ENCODE measurements at regions not wholly inside any gene's neighbourhood (a gene's known extent, or its start where the extent isn't known, plus 50 kb on each side); places are given as distances from the start of the nearest gene placed in this dataset.

GRCh38 chr13:62278271-62278670 is 862.6 kb upstream of the PCDH20 start:
- no peak for DNase-seq
- no peak for ATAC-seq

GRCh38 chr13:62251734-62252133 is 836.1 kb upstream of the PCDH20 start:
- no peaks in the 10 kb centered on the region for H3K36me3 ChIP-seq (ENCODE audit: insufficient read depth in 1 of 2, low read depth in 1 of 2)
- peaks cover 4% of the 10 kb centered on the region for H3K9me3 ChIP-seq
- DNase-seq: no peak
- no peaks in the 10 kb centered on the region for H3K27me3 ChIP-seq (ENCODE audit: insufficient read depth in 3 of 3, low read length in 2 of 3)
- no peak overlapping the region for H3K4me3 ChIP-seq
- no peaks in the 10 kb centered on the region for H3K4me1 ChIP-seq
- 93 to 96% (median 94%) methylated on average over 2 of the region's 2 CpGs for WGBS, 3 donors
- no peak overlapping the region for H3K27ac ChIP-seq
- intact Hi-C loops (cut with DNase I): no loop called here
- no peak for ATAC-seq
- TF ChIP-seq, protein P1, sequence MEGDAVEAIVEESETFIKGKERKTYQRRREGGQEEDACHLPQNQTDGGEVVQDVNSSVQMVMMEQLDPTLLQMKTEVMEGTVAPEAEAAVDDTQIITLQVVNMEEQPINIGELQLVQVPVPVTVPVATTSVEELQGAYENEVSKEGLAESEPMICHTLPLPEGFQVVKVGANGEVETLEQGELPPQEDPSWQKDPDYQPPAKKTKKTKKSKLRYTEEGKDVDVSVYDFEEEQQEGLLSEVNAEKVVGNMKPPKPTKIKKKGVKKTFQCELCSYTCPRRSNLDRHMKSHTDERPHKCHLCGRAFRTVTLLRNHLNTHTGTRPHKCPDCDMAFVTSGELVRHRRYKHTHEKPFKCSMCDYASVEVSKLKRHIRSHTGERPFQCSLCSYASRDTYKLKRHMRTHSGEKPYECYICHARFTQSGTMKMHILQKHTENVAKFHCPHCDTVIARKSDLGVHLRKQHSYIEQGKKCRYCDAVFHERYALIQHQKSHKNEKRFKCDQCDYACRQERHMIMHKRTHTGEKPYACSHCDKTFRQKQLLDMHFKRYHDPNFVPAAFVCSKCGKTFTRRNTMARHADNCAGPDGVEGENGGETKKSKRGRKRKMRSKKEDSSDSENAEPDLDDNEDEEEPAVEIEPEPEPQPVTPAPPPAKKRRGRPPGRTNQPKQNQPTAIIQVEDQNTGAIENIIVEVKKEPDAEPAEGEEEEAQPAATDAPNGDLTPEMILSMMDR (IDR thresholded peaks at IDR 0.05): no peak

More at GRCh38 chr13:62278271-62278670, 862.6 kb upstream of the PCDH20 start:
- Histone ChIP-seq H3K27ac (no peak overlapping the region), H3K4me1 (no peaks in the 10 kb centered on the region), H3K36me3 (ENCODE audit: insufficient read depth in 1 of 2, low read depth in 1 of 2) (no peaks in the 10 kb centered on the region), H3K9me3 (no peaks in the 10 kb centered on the region), H3K4me3 (no peak overlapping the region), H3K27me3 (ENCODE audit: insufficient read depth in 3 of 3, low read length in 2 of 3) (no peaks in the 10 kb centered on the region)
- intact Hi-C loops (cut with DNase I): no loop called here
- TF ChIP-seq, protein P1 (IDR thresholded peaks at IDR 0.05): no peak

DNA sequence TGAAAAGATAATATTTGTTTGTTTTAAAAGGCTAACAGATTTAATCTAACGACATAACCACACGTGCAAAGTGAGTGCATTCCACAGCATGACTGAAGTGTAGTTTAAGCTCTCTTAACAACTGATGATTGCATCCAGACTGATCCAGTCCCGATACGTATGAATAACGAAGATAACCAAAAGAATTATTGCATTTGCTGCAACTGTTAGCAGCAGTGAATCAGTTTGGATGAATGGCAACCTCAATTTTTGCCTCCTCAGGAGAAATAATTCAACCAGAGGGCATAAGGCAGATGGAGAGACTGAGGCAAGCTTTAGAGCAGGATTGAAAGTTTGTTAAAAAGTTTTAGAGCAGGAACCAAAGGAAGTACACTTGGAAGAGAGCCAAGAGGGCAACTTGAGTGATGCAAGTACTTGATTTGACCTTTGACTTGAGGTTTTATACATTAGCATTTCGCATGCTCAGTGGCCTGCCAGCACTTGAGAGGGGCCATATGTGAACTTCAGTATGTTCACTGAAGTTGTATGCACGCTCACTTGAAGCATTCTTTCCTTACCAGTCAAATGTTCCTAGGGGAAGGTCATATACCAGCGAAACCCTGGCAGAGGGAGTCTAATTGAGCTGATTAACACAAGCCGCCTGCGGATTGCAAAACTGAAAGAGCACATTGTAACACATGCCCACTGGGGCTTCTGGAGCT is 835.0 kb upstream of the PCDH20 start:
- TF ChIP-seq, protein P1 (IDR thresholded peaks at IDR 0.05): no peak
- H3K4me3 ChIP-seq: no peak overlapping the region
- H3K9me3 ChIP-seq: peaks cover 4% of the 10 kb centered on the region
- 63 to 66% (median 65%) methylated on average over 10 of the region's 10 CpGs for WGBS, 3 donors
- DNase-seq (no peak), ATAC-seq (no peak)
- H3K27ac ChIP-seq: no peak overlapping the region
- no peaks in the 10 kb centered on the region for H3K4me1 ChIP-seq
- no peaks in the 10 kb centered on the region for H3K36me3 ChIP-seq (ENCODE audit: insufficient read depth in 1 of 2, low read depth in 1 of 2)
- H3K27me3 ChIP-seq (ENCODE audit: insufficient read depth in 3 of 3, low read length in 2 of 3): no peaks in the 10 kb centered on the region
- intact Hi-C loops (cut with DNase I): no loop called here

DNA sequence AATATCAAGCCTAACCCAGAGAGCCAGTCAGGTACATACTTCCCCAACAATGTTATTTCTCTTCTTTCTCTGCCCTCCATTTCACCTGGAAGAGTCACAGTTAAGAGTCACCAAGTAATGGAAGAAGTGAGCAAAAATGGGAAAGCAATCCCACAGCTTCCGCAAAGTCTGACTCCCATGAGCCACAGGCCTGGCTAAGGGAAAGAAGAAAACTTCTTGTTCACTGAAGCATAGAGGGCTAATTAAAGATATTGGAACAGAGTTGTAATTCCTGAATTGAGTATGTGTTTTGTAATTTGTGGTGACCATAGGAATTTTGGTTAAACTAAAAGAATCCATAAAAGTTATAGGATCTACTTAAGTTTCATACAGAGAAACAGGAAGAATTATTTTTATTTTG is 830.9 kb upstream of the PCDH20 start:
- Histone ChIP-seq H3K36me3 (ENCODE audit: insufficient read depth in 1 of 2, low read depth in 1 of 2) (no peaks in the 10 kb centered on the region), H3K9me3 (peaks cover 2% of the 10 kb centered on the region), H3K27me3 (ENCODE audit: insufficient read depth in 3 of 3, low read length in 2 of 3) (no peaks in the 10 kb centered on the region), H3K27ac (no peak overlapping the region), H3K4me3 (no peak overlapping the region), H3K4me1 (no peaks in the 10 kb centered on the region)
- ATAC-seq: no peak
- intact Hi-C loops (cut with DNase I): no loop called here
- WGBS, 3 donors: 78 to 86% (median 80%) methylated on average over 1 of the region's 1 CpG
- TF ChIP-seq, protein P1 (IDR thresholded peaks at IDR 0.05): no peak
- no peak for DNase-seq

GRCh38 chr13:62243106-62243505 is 827.5 kb upstream of the PCDH20 start:
- H3K36me3 ChIP-seq (ENCODE audit: insufficient read depth in 1 of 2, low read depth in 1 of 2): no peaks in the 10 kb centered on the region
- H3K27me3 ChIP-seq (ENCODE audit: insufficient read depth in 3 of 3, low read length in 2 of 3): no peaks in the 10 kb centered on the region
- intact Hi-C loops (cut with DNase I): no loop called here
- DNase-seq: no peak
- H3K4me1 ChIP-seq: no peaks in the 10 kb centered on the region
- 81 to 85% (median 83%) methylated on average over 2 of the region's 2 CpGs for whole genome bisulfite sequencing, 3 donors
- no peak for ATAC-seq
- TF ChIP-seq, protein P1 (IDR thresholded peaks at IDR 0.05): no peak
- no peaks in the 10 kb centered on the region for H3K9me3 ChIP-seq
- no peak overlapping the region for H3K27ac ChIP-seq
- H3K4me3 ChIP-seq: no peak overlapping the region

All from psoas muscle (tissue), 7 donors.